Esophagus (tissue), 2 donors: ENCODE measurements at regions not wholly inside any gene's neighbourhood (a gene's known extent, or its start where the extent isn't known, plus 50 kb on each side); places are given as distances from the start of the nearest gene placed in this dataset.

ENCODE experiments used
- H3K27ac ChIP-seq, 2 donors: one replicate each; pipeline ENCODE4 v1.5.1; 2013; ENCODE audit warnings: low read depth in 2 of 2, mild to moderate bottlenecking in 2 of 2, inconsistent platforms in 1 of 2, low read length in 1 of 2, moderate library complexity in 1 of 2
- H3K27me3 ChIP-seq, 2 donors: one replicate each; pipeline ENCODE4 v1.6.1; 2013; ENCODE audit warnings: low read length in 2 of 2, control low read depth in 1 of 2, mild to moderate bottlenecking in 1 of 2; ENCODE audit not compliant: insufficient read depth in 2 of 2, control insufficient read depth in 1 of 2
- H3K36me3 ChIP-seq, 2 donors: one replicate each; pipeline ENCODE4 v1.6.1; 2013; ENCODE audit warnings: low read length in 1 of 2; ENCODE audit not compliant: control insufficient read depth in 2 of 2, insufficient read depth in 2 of 2
- H3K4me1 ChIP-seq, 2 donors: one replicate each; pipeline ENCODE4 v1.6.1; 2013; ENCODE audit warnings: low read length in 1 of 2; ENCODE audit not compliant: control insufficient read depth in 2 of 2, insufficient read depth in 2 of 2
- H3K4me3 ChIP-seq, 2 donors: one replicate each; pipeline ENCODE4 v1.5.1; 2013; ENCODE audit warnings: low read length in 2 of 2, mild to moderate bottlenecking in 2 of 2, low read depth in 1 of 2, moderate library complexity in 1 of 2
- H3K9me3 ChIP-seq, 2 donors: one replicate each; pipeline ENCODE4 v1.6.1; 2013; ENCODE audit warnings: mild to moderate bottlenecking in 2 of 2, low read depth in 1 of 2, low read length in 1 of 2, moderate library complexity in 1 of 2; ENCODE audit not compliant: control insufficient read depth in 2 of 2, insufficient read depth in 1 of 2
- WGBS, 2 donors: extraction: QIAGEN DNeasy Blood & Tissue Kit; methylation state at CpG; one replicate each; pipeline ENCODE4 v1.1.7; 2013; 5-methylcytosine and 5-hydroxymethylcytosine counted together
- donor health status: healthy with polysubstance abuse.
- donor health status: Bipolar disorder and iron deficiency.

GRCh38 chr20:50325651-50326050 lies 135.0 kb downstream of the CEBPB start:
- WGBS, 2 donors, result 41 to 63% methylated on average over 3 of the region's 3 CpGs
- H3K27ac ChIP-seq, result no peak overlapping the region

GRCh38 chr20:50327666-50328065 lies 137.0 kb downstream of the CEBPB start:
- H3K4me1 ChIP-seq, result peaks cover 3 to 11% of the 10 kb centered on the region in 2 donors
- no peaks in the 10 kb centered on the region for H3K36me3 ChIP-seq
- 53 to 66% methylated on average over 2 of the region's 2 CpGs for WGBS, 2 donors
- H3K27me3 ChIP-seq, result no peaks in the 10 kb centered on the region
- no peaks in the 10 kb centered on the region for H3K9me3 ChIP-seq
- H3K4me3 ChIP-seq, result no peak overlapping the region
- H3K27ac ChIP-seq, result no peak overlapping the region

More at GRCh38 chr20:50325651-50326050, 135.0 kb downstream of the CEBPB start:
- H3K9me3 ChIP-seq, result no peaks in the 10 kb centered on the region
- no peaks in the 10 kb centered on the region for H3K27me3 ChIP-seq
- peaks cover 4 to 13% of the 10 kb centered on the region in 2 donors for H3K4me1 ChIP-seq
- no peaks in the 10 kb centered on the region for H3K36me3 ChIP-seq
- no peak overlapping the region for H3K4me3 ChIP-seq

- H3K4me1 ChIP-seq, result peaks cover 3 to 11% of the 10 kb centered on the region in 2 donors
- H3K36me3 ChIP-seq, result no peaks in the 10 kb centered on the region
- H3K4me3 ChIP-seq, result no peak overlapping the region
- 84 to 86% methylated on average over 6 of the region's 6 CpGs for WGBS, 2 donors
- H3K27me3 ChIP-seq, result no peaks in the 10 kb centered on the region
- H3K27ac ChIP-seq, result no peak overlapping the region
- H3K9me3 ChIP-seq, result no peaks in the 10 kb centered on the region
Measured at GRCh38 chr20:50328222-50328979, 137.8 kb downstream of the CEBPB start.

GRCh38 chr20:50328996-50329898 lies 138.6 kb downstream of the CEBPB start:
- no peaks in the 10 kb centered on the region for H3K36me3 ChIP-seq
- no peak overlapping the region for H3K27ac ChIP-seq
- H3K27me3 ChIP-seq, result no peaks in the 10 kb centered on the region
- WGBS, 2 donors, result 81 to 86% methylated on average over 4 of the region's 4 CpGs
- peaks cover 3 to 11% of the 10 kb centered on the region in 2 donors for H3K4me1 ChIP-seq
- no peak overlapping the region for H3K4me3 ChIP-seq
- no peaks in the 10 kb centered on the region for H3K9me3 ChIP-seq

GRCh38 chr20:50329981-50330503 lies 139.4 kb downstream of the CEBPB start:
- no peak overlapping the region for H3K4me3 ChIP-seq
- H3K27me3 ChIP-seq, result no peaks in the 10 kb centered on the region
- H3K36me3 ChIP-seq, result no peaks in the 10 kb centered on the region
- no peak overlapping the region for H3K27ac ChIP-seq
- H3K4me1 ChIP-seq, result peaks cover 3 to 11% of the 10 kb centered on the region in 2 donors
- H3K9me3 ChIP-seq, result no peaks in the 10 kb centered on the region
- WGBS, 2 donors, result 84 to 92% methylated on average over 3 of the region's 3 CpGs

- no peak overlapping the region for H3K27ac ChIP-seq
- H3K4me1 ChIP-seq, result peaks cover 3 to 11% of the 10 kb centered on the region in 2 donors
- H3K4me3 ChIP-seq, result no peak overlapping the region
- 49 to 59% methylated on average over 17 of the region's 17 CpGs for WGBS, 2 donors
- H3K36me3 ChIP-seq, result no peaks in the 10 kb centered on the region
- H3K9me3 ChIP-seq, result no peaks in the 10 kb centered on the region
- H3K27me3 ChIP-seq, result no peaks in the 10 kb centered on the region
Measured at GRCh38 chr20:50330504-50331313, 140.1 kb downstream of the CEBPB start.

- H3K4me3 ChIP-seq, result no peak overlapping the region
- H3K36me3 ChIP-seq, result no peaks in the 10 kb centered on the region
- no peaks in the 10 kb centered on the region for H3K9me3 ChIP-seq
- no peaks in the 10 kb centered on the region for H3K27me3 ChIP-seq
- peaks cover 3 to 11% of the 10 kb centered on the region in 2 donors for H3K4me1 ChIP-seq
- 75 to 80% methylated on average over 10 of the region's 10 CpGs for WGBS, 2 donors
- no peak overlapping the region for H3K27ac ChIP-seq
Measured at GRCh38 chr20:50331469-50332363, 141.1 kb downstream of the CEBPB start.

GRCh38 chr20:50332491-50332980 lies 141.9 kb downstream of the CEBPB start:
- no peaks in the 10 kb centered on the region for H3K36me3 ChIP-seq
- H3K27me3 ChIP-seq, result no peaks in the 10 kb centered on the region
- no peak overlapping the region for H3K4me3 ChIP-seq
- peaks cover 3 to 11% of the 10 kb centered on the region in 2 donors for H3K4me1 ChIP-seq
- WGBS, 2 donors, result 85 to 92% methylated on average over 11 of the region's 11 CpGs
- no peak overlapping the region for H3K27ac ChIP-seq
- no peaks in the 10 kb centered on the region for H3K9me3 ChIP-seq
